Left ventricle myocardium superior (tissue), 1 donor: ENCODE measurements at regions not wholly inside any gene's neighbourhood (a gene's known extent, or its start where the extent isn't known, plus 50 kb on each side); places are given as distances from the start of the nearest gene placed in this dataset.

Experiments used
- ATAC-seq: fragments of 200-7000 bp; cut with Tn5 transposase; one replicate; pipeline ENCODE4 v1.9.1; 2020; ENCODE audit warnings: mild to moderate bottlenecking, moderate library complexity
- DNase-seq: peaks from one replicate; pipeline ENCODE4 v3.0.0-alpha.2; 2020
- intact Hi-C: fragments of 100-400 bp; cut with micrococcal nuclease; formaldehyde crosslinking; loops from one replicate; pipeline ENCODE4 v1.11.0; 2022
- donor health status: DM: no; HTN: yes; CAD: no; lungs with severe emphysema.

DNA sequence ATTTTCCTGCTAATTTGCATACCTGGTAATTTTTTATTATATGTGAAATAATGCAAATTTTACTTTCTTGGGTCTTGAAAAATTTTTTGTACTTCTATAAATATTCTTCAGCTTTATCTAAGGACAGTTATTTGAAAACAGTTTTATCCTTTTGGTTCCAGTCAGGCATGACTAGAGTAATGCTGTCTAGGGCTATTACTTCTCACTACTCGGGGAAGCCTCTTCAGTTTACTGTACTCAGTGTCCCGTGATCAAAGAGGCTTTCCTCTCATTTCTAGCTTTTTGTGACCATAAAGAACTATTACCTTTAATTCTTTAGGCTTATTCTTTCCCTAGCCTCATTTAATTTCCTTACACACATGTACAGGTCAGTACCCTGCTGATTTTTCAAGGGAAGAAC lies 153.8 kb upstream of the HDAC9 start:
- no peak for DNase-seq
- ATAC-seq: no peak
- intact Hi-C loops: loop anchor here (10.0 kb wide), 3 partner anchors 277 to 637 kb away; no protein-coding TSS in a partner anchor

DNA sequence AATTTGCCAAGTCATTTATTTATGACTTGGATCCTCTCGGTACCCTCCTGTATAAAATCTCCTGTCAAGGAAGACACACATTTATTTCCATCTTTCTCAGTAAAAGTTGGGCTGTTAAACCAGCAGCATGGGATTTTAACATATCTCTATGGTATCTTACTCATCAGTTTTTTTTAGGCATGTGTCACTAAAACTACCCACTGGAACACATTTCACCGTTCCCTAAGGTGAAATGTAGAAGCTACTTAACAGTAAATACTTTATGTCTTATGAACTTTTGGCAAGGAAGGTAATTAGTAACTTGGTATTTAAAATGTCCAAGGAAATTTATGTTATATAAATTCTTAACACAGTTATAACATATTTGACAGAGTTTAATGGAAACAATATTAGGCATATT lies 152.5 kb upstream of the HDAC9 start:
- intact Hi-C loops: loop anchor here (10.0 kb wide), 3 partner anchors 278 to 638 kb away; no protein-coding TSS in a partner anchor
- no peak for DNase-seq
- no peak for ATAC-seq

GRCh38 chr7:18344536-18344935 lies 151.0 kb upstream of the HDAC9 start:
- DNase-seq (no peak), ATAC-seq (no peak)
- intact Hi-C loops: loop anchor here (10.0 kb wide), 3 partner anchors 280 to 640 kb away; no protein-coding TSS in a partner anchor

DNA sequence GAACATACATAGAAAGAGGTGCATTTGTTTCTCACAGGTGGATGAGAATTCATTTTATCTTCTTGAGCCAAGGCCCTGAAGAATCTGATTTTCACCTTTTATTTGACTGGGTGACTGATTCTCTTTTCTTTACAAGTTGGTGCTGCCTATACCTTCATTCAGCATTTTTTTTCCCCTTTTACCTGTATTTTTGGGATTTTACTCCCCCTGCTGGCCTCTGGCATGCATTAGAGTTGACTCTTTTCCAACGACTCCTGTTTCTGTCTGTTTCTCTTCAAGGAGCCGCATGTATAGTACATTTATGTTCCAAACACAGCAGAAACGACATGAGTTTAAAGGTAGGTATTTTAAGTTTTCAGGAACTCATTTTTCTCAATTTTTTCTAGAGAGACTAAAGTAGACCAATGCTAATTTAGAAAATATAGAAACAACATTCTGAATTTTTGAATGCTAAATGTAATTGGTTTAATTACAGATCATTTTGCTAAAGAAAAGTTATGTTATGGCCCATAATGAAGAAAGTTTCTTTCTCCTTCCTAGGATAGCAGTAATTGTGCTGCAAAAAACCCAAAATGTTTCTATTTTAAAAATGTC lies 149.8 kb upstream of the HDAC9 start:
- ATAC-seq: peak; percentile 36
- intact Hi-C loops: loop anchor here (10.0 kb wide), 3 partner anchors 281 to 641 kb away; no protein-coding TSS in a partner anchor
- no peak for DNase-seq

- intact Hi-C loops: loop anchor here (10.0 kb wide), 3 partner anchors 282 to 642 kb away; no protein-coding TSS in a partner anchor
- ATAC-seq (no peak), DNase-seq (no peak)
Measured at GRCh38 chr7:18347170-18347569, 148.4 kb upstream of the HDAC9 start.

GRCh38 chr7:18350678-18351077 lies 144.9 kb upstream of the HDAC9 start:
- ATAC-seq (no peak), DNase-seq (no peak)
- intact Hi-C loops: loop anchor here (5.0 to 10.0 kb wide), 3 partner anchors 144 to 314 kb away; partner anchors contain the start of gene HDAC9

GRCh38 chr7:18352339-18353255 lies 143.0 kb upstream of the HDAC9 start:
- ATAC-seq: peak; percentile 62
- peak; percentile 15 for DNase-seq
- intact Hi-C loops: loop anchor here (5.0 to 10.0 kb wide), 3 partner anchors 142 to 312 kb away; partner anchors contain the start of gene HDAC9

GRCh38 chr7:18353339-18353738 lies 142.2 kb upstream of the HDAC9 start:
- no peak for DNase-seq
- intact Hi-C loops: loop anchor here (5.0 to 10.0 kb wide), 3 partner anchors 141 to 311 kb away; partner anchors contain the start of gene HDAC9
- ATAC-seq: no peak

DNA sequence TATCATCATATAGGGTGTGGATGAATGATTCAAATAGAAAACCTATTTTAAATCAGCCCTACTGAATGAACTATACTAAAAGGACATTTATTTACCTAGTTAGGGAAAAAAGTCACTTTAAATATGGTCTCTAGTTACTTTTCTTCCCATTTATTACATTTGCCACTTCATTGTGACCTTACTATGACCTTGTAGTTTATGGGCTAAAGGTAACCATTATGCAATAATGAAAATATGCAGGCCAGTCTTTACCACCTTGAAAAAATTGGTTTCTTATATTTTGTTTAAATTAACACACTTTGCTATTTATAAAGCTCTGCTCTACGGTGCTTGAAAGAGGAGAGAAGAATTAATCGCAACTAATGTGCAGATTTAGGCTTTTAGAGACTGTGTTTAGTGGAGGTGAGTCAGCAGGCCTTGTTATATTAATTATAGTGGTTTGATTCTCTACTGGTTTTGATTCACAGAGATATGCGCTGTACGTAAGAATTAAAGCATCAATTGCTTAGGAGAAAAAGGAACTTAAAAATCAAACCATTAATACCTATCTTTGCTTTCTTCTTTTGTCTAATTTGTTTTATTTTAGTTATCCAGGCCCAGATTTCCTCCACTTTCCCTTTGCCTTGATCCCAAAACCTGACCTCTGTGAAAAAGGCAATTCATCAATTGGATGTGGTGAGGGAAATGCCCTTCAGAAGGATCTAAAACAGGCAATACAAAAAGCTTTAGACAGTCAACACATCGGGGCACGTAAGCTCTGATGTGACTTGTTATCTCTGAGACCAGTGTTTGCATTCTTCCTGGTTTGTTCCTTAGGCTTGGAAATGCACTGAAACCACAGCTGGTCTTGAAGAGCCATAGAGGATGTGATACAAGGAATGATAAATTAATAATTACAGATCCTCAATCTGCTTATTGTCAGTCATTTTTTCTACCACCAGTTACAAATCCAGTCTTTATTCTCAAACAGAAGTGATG lies 141.2 kb upstream of the HDAC9 start:
- intact Hi-C loops: loop anchor here (5.0 to 10.0 kb wide), 3 partner anchors 140 to 310 kb away; partner anchors contain the start of gene HDAC9
- ATAC-seq: no peak

DNA sequence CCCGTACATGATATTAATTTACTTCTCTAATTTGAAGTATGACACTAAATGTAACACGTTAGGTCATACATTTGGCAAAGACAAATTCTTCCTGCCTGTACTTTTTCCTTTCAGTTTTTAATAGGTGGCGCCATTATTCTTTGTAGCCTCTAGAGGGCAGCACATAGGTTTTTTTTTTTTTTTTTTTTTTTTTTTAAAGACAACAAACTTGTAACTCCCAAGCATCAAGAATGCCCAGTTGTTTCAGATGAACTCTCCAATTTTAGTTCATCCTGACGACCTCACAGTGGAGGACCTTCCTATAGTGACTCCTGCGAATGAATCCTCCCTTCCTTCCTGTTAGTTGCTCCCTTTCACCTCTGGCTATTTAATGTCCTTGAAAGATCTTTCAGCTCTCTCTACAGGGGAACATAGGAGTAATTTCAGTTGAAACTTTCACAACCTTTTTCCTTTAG lies 139.3 kb upstream of the HDAC9 start:
- DNase-seq (no peak), ATAC-seq (peak; percentile 41)
- intact Hi-C loops: loop anchor here (10.0 kb wide), 2 partner anchors 139 to 309 kb away; partner anchors contain the start of gene HDAC9

More for the DNA sequence above, 141.2 kb upstream of the HDAC9 start:
- DNase-seq: no peak

DNA sequence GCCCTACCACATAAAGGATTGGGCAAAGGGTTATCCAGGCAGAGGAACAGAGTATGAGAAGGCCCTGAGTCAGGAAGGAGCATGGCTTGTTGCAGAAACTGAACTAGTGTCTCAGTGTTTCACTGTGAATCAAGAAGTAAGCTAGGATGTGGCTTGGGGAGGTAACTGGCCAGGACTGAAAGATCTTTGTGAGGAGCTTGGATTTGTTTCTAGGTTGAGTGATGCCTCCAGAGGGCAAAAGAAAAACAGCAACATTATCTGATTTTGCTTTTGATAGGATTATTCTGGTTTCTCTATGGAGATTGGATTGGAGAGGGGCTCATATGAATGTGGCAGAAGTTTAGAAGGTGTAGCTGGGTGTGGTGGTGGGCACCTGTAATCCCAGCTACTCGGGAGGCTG lies 137.9 kb upstream of the HDAC9 start:
- DNase-seq (no peak), ATAC-seq (no peak)
- intact Hi-C loops: loop anchor here (10.0 kb wide), 2 partner anchors 137 to 307 kb away; partner anchors contain the start of gene HDAC9

DNA sequence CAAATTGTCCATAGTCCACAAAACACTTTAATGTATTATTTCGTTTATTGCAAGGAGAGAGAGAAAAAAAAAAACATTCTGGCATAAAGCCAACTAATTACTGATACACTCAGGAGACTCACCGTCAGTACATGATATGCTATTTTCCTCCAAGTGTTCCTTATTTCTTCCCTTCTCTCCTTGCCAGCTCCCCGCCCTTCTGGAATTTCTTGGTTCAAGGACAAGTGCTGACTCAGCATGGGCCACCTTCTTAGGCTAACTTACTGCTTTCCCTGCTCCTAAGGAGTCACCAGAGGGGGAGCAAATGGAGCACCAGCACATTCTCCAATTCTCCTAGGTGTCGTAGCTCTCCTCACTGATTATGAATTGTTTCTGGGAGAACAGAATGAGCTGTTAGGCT lies 133.8 kb upstream of the HDAC9 start:
- ATAC-seq (no peak), DNase-seq (no peak)
- intact Hi-C loops: no loop called here

DNA sequence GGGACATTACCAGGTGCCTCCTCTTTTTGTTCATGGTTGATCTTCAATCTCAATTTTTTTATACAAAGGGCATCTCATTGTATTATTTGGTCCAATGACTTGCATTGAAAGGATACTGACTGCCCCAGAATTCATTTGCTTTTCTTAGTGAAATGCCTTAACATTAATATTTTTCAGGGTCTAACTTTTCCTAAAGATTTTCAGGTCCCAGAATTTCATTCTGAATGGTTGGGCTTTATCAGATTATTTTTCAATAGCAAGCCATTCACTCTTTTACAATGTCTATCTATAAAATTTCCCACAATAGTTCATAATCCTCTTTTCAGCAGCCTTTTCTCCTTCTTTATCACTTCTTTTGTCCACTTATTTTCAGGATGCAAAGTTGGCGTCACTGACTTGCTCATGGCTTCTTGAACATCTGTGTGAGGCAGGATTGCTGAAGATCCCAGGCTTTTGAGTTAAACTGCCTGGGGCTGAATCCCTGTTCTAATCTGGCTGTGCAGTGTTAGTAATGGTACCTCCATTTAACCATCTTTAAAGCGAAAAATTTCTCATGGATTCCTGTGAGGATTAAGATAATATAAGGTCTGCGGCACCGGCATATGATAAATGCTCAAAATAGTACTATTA lies 131.7 kb upstream of the HDAC9 start:
- DNase-seq: no peak
- no peak for ATAC-seq
- intact Hi-C loops: no loop called here

- ATAC-seq: no peak
- intact Hi-C loops: no loop called here
Measured at GRCh38 chr7:18364396-18364795, 131.2 kb upstream of the HDAC9 start.

GRCh38 chr7:18366394-18366793 lies 129.2 kb upstream of the HDAC9 start:
- no peak for DNase-seq
- no peak for ATAC-seq
- intact Hi-C loops: loop anchor here (5.0 kb wide), 1 partner anchor 56 kb away; no protein-coding TSS in a partner anchor

More at GRCh38 chr7:18364396-18364795, 131.2 kb upstream of the HDAC9 start:
- DNase-seq: no peak

GRCh38 chr7:18369011-18369410 lies 126.5 kb upstream of the HDAC9 start:
- intact Hi-C loops: loop anchor here (5.0 kb wide), 1 partner anchor 53 kb away; no protein-coding TSS in a partner anchor
- ATAC-seq: no peak

DNA sequence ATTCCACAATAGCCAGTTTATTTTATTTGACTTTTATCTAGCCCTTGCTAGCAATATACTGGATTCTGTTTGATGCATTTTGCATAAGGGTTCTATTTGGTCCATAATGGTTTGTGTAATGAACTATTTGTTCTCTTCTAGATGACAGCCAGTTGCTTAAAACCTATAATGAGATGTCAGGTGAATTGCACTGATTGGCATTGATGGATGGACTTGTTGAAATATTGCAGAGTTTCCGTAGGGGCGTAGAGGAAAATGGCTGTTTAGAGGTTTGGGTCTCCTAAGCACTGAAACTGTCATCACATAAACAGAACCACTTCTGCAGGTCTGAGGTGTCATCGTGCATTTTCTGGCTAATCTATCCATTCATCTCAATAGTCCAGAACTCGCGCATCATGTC lies 124.9 kb upstream of the HDAC9 start:
- intact Hi-C loops: no loop called here
- ATAC-seq (no peak), DNase-seq (no peak)

More at GRCh38 chr7:18369011-18369410, 126.5 kb upstream of the HDAC9 start:
- no peak for DNase-seq
